Stimulated activated CD4-positive, alpha-beta T cell treated with anti-CD3 and anti-CD28 coated beads, Interleukin-2, amount 100 ng/mL, for 24 hours (primary cell): ENCODE measurements at regions not wholly inside any gene's neighbourhood (a gene's known extent, or its start where the extent isn't known, plus 50 kb on each side); places are given as distances from the start of the nearest gene placed in this dataset.
"Not testable (repeated sequence)": the region's sequence is repeated elsewhere in the genome, so short reads cannot be mapped to it uniquely, and the experiment has no call there.

ENCODE experiments used
- DNase-seq, 2 donors: peaks; one replicate each; pipeline ENCODE4 v3.0.0-alpha.2; 2020

DNA sequence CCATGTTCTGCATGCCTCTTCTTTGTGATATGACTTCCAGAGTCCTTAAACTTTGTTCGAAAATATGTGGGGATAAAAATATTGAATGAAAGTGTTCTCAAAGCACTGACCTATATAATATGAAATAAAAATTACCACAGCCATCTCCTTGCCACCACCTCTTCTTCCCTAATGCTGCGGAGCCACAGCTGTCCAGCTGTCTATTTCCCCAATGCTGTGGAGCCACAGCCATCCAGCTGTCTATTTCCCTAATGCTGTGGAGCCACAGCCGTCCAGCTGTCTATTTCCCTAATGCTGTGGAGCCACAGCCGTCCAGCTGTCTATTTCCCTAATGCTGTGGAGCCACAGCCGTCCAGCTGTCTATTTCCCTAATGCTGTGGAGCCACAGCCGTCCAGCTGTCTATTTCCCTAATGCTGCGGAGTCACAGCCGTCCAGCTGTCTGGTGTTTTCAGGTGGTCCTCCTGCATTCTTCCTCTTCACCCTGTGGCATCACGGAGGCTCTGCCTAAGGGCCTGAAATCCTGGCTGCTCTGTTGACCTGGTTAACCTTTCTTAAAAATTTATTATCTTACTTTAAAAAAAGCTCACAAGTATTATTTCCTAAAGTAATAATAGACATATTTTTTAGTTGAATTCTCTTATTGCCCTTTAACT lies 266.1 kb upstream of the MEX3C start:
- no peak for DNase-seq

DNA sequence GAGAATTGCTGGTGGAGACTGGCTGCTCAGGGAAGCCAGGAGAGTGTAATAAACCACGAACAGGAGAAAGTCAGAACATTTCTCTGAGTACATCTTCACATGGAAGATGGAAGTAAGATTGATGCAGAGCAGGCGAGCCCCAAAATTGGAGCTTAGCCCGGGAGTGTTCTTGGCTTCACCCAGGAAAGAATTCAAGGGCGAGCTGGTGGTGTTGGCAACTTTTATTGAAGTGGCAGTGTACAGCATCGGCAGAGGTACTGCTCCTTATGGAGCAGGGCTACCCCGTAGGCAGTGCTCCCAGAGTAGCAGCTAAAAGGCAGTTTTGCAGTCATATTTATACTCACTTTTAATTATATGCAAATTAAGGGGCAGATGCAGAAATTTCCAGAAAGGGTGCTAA lies 281.4 kb upstream of the MEX3C start:
- no peak for DNase-seq

DNA sequence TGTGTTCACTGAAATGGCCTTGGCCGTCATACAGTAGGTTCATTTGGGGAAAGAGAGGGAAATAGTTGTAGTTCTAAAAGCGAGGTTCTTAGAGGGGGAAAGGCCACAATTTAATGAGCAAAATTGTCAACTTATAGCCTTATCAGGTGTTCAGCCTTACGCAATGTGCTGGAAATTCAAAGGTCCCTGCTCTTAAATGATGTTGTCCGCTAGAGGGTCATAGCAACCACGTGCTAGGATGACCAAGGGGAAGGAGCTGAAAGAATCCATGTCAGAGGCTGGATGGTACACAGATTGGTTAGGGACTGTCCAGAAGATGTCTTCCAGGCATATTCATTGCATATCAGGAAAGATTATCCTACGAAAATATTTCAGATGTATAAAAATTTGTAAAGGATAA lies 282.3 kb upstream of the MEX3C start:
- DNase-seq, result no peak

DNA sequence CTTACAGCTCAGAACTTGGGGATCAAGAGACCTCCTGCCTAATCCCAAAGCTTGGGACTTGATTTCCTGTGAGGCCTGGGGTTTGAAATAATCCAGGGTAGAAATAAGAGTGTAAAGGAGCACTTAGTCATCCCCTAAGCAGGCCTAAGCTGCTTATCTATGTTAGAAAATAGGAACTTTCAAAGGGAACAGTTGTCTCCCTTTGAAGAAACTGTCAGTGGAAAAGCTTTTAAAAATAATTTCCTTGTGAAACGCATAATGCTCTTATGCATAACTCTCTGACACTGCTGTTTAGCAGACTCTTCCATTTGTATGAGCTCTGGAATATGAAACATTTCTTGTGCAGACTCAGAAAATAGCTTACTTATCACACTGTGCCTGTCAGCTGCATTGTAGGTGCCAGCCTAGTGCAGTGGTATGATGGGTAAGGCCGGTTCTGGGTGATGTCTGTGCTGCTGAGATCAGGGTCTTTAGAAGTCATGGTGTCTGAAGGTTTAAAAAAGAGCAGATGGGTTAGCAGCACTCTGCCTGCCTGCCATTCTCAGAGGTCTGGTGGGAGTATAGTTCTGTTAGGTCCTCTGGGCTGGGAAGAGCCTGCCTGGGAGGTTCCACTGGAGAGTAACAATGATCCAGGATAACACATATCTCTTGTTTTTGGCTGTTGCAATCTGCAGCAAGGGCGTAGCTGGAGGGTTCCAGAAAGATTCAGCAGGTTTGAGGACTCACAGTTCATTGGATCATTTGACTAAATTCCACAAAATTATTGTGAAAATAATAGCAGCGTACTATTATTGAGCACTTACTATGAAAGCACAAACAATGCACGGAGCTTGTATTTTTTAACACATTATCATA lies 283.2 kb upstream of the MEX3C start:
- no peak for DNase-seq

DNA sequence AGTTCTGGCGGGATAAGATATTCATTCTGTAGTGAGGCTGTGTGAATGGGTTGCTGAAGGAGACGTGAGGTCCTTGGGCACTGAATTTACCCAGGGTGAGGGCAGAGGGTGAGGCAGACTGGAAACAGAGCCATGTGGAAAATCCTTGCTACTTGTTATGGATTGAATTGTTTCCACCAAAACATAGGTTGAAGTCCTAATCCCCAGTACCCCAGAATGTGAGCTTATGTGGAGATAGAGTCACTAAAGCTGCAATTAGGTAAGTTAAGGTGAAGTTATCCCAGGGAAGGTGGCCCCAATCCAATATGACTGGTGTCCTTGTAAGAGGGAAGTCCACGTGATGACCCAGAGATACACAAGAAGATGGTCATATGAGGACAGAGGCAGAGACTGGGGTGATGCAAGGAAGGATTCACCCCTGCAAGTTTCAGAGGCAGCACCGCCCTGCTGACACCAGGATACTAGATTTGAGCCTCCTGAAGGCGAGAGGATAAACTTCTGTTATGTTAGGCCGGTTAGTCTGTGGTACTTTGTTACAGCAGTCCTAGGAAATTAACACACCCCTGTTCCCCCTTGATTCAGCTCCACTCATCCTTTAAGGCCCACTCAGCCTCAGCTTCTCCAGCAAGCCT lies 289.4 kb upstream of the MEX3C start:
- DNase-seq, result no peak

DNA sequence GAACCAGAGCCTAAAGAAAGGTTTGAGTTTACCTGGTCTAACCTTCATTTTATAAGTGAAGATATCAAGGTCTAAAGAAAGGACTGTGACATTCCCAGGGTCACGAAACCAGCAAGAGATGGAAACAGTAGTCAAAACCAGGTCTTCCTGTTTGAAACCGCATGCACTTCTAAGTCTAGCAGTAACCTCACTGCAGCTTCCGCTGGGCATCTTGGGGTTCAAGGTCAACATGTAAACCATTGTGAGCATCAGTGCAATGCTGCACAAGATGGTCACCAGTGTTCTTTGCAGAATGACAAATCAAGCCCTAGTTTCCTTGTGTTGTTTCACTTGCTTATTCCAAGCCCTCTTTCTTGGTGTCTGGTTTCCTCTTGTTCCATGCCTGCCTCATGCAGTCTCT lies 292.9 kb upstream of the MEX3C start:
- DNase-seq, result no peak

DNA sequence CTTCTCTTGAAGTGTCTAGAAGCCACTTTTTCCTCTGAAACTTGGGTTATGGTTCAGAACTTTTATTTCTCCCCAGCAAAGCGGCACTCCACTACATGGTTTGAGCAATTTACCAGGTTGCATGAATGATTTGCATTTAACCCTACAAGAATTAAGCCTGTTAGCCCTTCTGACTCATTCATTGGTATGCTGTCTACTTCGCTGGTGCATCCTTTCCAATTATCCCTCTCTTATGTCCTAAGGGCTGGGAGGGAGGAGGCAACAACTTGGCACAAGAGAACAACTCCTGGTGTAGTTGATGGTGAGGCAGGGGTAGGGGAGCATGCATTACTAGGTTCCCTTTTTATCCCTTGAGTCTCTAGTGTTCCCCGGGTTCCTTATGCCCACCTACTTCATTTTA lies 293.4 kb upstream of the MEX3C start:
- no peak for DNase-seq

DNA sequence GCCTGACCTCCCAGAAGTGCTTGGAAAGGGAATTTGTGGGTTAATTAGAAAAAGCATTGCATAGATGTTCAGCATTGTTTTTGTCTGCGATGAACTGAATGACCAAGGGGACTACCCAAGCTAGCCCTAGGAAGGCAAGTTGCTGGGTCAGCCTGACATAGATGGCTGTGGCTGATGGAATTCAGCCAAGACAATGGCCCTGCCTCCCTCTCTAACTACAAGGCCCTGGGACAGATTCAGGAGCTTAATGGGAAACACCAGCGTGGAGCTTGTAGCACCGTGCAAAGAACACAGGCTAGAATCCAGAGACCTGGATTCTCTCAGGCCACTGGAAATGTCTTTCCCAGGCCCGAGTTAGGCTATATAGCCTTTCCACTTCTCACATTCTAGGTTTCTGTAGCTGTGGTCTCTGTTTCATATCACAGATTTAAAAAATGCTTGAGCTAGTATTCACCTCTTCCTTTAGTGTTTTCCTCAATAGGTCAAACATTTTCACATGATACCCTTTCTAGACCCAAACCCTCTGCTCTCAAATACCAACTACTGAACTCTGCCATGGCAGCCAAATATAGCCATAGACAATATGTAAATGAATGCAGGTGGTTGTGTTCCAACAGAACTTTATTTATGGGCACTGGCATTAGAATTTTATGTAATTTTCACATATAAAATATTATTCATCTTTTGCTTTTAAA lies 294.3 kb upstream of the MEX3C start:
- no peak for DNase-seq

DNA sequence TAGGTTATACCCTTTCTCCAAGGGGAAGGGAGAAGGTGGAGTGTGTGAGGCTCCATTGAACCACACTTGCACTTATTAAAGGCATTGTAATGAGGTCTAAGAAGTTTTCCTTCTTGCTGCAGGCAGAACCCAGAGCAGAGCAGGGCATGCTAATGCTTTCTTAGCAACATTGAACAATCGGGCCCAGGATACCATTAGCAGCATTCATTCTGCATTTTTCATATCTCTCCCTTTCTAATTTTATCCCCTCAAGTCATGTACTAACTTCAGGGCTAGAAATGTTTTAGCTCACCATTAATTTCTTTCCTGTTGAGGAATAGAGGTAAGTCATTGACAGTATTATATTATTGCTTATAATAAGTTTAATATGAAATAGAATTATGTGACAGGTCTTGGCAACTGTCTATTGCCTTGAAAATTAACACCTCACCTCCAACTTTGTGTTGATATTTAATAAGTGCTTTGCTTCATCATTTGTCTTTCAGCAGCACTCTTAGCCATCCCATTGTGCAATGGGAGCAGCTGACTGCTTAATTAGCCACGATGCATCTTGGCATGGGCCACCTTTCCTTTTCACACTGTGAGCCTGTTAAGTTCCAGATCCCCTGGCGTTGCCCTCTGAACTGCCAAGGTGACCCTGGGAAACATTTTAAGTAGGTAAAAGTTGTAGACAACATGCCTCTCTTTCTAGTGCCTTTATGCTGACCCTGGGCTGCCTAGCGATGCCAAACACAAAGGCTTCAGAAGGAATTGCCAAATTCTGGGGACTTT lies 300.8 kb upstream of the MEX3C start:
- DNase-seq, result no peak

DNA sequence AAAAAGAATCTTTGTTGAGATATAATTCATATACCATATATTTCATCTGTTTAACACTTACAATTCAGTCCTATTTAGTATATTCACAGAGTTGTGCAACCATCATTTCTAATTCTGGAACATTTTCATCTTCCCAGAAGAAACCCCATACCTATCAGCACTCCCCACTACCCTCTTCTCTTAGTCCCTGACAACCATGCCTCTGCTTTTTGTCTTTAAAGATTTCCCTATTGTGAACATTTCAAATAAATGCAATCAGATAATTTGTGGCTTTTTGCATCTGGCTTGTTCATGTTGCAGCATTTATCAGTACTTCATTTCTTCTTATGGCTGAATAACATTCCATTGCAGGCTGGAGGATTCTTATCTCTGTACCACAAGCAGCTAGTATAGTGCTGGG lies 305.9 kb upstream of the MEX3C start:
- DNase-seq, result no peak

DNA sequence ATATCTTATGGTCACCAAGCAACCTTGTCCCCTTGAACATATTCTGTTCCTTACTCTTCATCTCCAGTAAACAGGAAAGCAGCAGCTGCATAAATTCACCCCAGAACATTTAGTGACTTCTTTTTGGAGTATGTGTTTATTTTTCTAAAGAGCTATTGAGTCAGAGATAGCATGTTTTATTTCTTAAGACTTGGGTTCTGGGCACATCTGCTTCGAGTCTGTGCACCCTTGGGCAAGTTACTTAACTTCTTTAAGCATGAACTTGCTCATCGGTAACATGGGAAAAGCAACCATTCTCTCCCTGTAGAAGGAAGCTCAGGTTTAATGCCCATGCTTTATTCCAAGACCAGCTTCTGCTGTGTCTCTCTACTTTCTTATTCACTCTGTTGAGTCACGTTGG lies 309.3 kb upstream of the MEX3C start:
- DNase-seq, result no peak

DNA sequence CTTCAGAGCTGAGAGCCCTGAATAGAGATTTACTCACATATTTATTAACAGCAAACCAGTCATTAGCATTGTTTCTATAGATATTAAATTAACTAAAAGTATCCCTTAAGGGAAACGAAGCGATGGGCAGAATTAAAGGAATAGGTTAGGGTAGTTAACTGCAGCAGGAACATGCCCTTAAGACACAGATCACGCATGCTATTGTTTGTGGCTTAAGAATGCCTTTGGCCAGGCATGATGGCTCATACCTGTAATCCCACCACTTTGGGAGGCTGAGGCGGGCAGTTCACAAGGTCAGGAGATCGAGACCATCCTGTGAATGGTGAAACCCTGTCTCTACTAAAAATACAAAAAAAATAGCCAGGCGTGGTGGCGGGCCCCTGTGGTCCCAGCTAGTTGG lies 310.9 kb upstream of the MEX3C start:
- DNase-seq, result not testable (repeated sequence)

DNA sequence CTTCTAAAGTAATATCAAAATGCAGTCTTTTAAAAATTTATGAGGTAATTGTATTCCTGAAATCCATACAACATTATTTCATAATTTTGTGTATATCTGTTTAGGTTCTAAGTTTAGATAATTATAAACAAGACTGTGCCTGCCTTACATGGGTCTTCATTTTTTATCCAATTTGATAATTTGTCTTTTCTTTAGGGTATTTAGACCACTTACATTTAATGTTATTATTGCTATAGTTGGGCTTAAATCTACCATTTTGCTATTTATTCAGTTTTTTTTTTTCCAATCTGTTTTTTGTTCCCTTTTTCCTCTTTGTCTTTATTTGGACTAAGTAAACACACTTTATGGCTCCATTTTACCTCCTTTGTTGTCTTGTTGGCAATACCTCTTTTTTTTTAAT lies 312.5 kb upstream of the MEX3C start:
- no peak for DNase-seq

DNA sequence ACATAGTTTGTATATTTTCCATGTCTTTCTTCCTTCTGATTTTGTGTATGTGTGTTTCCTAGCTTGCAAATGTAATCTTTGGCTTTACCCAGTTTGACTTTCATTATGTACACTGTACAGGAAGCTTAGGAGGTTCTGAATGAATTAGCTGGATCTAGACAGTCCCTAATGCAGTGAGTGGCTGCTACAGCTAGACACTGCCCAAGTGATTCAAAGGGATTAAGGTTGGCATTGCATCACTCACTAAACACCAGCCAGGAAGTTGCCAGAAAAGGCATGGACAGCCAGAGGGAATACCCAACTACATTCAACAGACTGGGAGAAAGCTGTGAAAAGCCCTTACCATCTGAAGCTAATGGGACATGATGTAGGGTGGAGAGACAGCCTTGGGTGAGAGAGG lies 316.0 kb upstream of the MEX3C start:
- no peak for DNase-seq

DNA sequence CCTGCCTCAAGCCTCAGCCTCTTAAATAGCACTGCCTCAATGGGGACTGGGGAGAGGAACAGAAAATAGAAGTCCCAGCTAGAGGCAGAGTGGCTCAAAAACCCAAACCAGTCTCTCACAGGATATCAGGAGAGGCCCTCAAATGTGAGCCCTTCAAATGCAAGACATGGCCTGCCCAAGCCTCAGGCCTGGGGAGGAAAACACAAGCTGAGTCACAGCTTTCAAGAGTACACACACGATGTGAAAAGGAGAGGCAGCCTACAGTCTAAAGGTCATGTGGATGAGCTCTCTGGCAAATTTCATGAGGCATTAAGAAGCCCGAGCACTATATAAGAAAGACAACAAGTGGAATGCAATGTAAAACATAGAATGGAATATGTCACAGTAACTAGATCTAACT lies 316.6 kb upstream of the MEX3C start:
- DNase-seq, result no peak

DNA sequence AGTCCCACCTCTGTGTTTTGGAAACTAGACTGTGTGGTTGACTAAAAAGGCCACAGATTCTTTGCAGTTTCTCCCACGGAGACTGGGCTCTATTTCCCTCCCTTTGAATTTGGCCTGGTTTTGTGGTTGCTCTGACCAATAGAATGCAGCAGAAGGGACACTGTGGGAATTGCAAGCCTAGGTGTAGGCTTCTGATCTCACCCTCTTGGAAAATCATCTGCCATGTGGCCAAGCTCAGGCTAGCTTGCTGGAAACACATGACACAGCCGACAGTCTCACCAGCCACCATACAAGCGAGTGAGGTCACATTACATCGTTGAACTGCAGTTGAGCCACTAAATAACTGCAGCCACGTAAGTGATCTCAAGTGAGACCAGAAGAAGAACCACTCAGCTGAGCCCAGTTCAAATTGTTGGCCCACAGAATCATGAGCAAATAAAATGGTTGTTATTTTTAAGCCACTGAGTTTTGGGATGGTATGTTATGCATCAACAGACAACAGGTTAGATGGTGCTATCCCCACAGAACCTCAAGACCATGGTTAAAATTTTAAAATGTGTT lies 319.1 kb upstream of the MEX3C start:
- DNase-seq, result no peak

DNA sequence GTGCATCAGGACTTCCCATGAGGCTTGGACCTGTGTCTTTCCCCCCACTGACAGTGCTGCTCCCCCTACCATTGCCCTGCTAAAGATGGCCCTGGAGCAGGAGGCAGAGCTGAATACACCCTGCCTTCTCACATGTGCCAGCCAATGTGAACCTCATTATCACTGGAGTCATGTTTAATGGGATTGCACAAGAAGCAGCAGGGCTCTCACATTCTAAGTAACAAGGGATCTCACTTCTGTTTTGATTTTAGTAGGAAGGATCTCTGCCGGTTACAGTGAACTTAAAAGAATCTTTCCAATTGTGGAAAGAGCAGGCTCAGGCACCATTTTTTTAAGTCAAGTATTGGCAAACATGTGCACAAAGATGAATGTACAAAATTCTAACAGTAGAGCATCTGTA lies 322.1 kb upstream of the MEX3C start:
- no peak for DNase-seq

DNA sequence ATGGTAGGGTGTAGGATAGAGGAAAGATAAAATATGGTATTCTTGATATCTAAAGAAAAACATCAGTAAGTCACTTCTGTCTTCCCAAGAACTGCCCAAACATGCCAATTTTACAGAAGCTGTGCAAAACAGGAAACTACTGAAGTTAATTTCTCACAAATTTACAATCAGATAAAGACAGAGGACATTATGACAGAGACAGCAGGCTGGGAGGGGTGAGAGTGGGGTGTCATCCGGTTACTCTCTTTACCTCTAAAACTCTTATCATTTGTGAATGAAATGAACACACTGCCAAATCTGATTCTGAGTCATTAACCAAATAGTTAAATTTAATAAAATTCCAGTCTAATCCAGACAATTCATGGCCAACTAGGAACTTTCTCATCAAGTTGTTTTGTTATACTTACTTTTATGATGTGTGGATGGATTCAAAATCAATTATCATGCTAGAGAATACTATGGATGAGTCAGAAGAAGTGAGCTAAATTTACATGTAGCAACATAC lies 323.2 kb upstream of the MEX3C start:
- no peak for DNase-seq

DNA sequence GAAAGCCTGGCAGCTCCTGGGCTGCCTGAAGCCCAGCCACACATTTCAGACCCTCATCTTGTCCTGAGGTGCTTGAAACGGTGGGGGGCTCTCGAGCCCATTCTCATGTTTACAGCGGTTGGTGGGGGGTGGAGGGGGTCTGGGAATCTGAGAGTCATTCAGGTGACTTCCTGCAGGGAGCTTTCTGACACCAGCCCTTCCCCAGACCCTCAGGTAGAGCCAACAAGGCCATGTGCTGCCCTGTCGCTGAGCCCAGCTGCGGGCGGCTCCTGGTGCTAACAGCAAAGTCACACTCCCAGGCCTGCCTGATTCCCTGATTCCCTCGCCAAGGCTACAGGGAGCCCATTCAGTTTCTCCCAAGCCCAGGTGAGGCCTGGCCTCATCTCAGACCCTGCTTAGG lies 324.9 kb upstream of the MEX3C start:
- DNase-seq, result no peak

DNA sequence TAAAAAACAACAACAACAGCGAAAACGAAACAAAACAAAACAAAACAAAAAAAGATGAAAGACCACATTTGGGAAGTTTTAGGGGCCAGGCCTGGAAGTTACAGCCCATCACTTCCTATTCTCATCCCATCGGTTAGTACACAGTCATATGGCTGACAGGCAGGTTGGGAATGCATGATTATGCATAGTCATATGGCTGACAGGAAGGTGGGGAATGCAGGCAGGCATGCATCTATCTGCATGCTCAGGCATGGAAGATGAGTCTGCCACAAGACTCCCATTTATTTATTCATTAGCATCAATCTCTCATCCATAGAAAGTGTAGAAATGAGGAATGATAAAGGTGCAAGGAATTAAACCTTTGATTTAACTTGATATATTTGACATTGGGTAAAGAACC lies 325.3 kb upstream of the MEX3C start:
- no peak for DNase-seq

DNA sequence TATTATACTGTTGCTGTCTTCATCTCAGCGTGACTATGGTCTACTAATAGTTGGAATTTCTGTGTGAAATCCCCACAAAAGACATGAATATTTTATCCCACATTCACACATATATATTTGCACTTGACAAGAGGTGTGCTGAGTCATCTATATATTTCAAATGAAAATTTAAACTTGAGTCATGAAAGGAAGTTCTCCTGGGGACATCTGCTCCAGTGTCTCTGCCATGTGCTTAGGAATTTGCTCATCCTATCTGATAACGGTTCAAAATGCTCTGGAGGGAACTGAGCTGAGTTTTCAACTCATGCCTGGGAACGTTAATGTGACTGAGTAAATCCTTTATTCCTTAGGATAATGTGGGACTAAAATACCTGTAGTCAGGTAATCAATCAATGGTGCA lies 326.2 kb upstream of the MEX3C start:
- DNase-seq, result no peak
